Epithelial cell of esophagus (primary cell): ENCODE measurements at regions not wholly inside any gene's neighbourhood (a gene's known extent, or its start where the extent isn't known, plus 50 kb on each side); places are given as distances from the start of the nearest gene placed in this dataset.

Experiments used
- DNase-seq: peaks from one replicate; pipeline ENCODE4 v3.0.0; 2010; ENCODE audit warnings: low read depth
- H3K4me3 ChIP-seq: 2 replicates; pipeline ENCODE4 v1.5.1; 2011; ENCODE audit warnings: mild to moderate bottlenecking, low read length, control low read depth
- TF ChIP-seq, protein P1 (sequence below): IDR thresholded peaks from 2 replicates; pipeline ENCODE4 v1.5.1; 2011; ENCODE audit warnings: low read depth, mild to moderate bottlenecking, low read length, control low read depth, inconsistent platforms; ENCODE audit not compliant: insufficient read depth; ENCODE audit errors: missing control alignments

DNA sequence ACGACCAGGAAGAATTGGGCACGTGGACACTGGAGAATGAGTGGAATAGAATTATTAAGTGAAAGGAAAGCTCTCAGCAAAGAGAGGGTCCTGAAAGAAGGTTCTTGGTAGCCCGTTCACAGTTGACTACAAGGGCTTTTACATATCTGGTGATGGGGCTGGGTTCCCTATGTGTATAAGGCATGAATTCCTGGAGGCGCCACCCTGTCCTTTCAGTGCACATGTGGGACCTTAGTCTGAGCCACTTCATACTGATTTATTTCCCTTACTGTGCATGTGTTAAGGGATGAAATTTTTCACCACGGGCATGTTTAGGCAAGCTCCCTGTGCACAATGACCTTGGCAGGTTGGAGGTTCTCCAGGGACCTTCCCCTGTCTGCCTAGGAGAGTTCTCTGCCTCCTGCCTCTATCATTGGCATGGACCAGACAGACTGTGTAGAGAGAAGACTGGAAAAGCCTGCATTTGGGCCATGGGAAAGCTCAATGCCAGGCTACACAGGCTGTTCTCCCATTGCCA, 145.9 kb upstream of the ITGB1 start:
- peak; percentile 75 for DNase-seq
- TF ChIP-seq, protein P1, sequence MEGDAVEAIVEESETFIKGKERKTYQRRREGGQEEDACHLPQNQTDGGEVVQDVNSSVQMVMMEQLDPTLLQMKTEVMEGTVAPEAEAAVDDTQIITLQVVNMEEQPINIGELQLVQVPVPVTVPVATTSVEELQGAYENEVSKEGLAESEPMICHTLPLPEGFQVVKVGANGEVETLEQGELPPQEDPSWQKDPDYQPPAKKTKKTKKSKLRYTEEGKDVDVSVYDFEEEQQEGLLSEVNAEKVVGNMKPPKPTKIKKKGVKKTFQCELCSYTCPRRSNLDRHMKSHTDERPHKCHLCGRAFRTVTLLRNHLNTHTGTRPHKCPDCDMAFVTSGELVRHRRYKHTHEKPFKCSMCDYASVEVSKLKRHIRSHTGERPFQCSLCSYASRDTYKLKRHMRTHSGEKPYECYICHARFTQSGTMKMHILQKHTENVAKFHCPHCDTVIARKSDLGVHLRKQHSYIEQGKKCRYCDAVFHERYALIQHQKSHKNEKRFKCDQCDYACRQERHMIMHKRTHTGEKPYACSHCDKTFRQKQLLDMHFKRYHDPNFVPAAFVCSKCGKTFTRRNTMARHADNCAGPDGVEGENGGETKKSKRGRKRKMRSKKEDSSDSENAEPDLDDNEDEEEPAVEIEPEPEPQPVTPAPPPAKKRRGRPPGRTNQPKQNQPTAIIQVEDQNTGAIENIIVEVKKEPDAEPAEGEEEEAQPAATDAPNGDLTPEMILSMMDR: no peak
- H3K4me3 ChIP-seq: no peak overlapping the region

DNA sequence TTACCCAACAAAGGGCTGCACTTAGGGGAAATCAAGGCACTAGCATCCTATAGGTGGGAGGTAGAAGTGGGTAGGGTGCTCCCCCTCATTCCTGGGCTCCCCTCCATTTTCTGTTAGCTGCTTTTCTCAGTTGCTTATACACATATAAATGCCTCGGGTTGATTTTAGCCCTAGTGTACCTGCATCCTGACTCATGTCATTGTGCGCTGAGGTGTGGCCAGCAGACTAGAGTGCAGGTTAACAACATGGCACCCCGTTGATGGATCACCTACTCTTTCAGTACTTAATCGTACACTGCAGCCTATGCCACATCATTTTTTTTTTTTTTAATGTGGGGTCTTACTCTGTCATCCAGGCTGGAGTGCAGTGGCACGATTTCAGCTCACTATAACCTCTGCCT, 144.0 kb upstream of the ITGB1 start:
- DNase-seq: no peak
- TF ChIP-seq, protein P1: no peak
- no peak overlapping the region for H3K4me3 ChIP-seq

DNA sequence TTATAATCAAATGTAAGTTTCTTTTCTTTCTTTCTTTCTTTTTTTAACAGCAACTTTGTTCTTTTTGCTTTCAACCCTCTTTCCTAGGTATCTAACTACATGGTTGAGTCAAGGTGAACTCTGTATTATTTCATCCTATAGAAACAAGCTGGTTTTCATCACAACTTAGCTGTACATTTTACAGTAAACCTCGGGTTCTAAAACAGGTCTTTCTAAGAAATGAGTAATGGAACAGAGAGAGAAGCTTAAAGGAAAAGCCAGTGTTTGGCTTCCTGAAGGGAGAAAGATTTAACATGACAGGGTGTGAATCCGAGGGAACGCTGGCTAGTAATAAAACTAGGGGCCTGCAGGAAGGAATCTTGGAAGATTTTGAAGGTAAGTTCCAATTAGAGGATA, 143.4 kb upstream of the ITGB1 start:
- TF ChIP-seq, protein P1: no peak
- H3K4me3 ChIP-seq: no peak overlapping the region
- DNase-seq: no peak

DNA sequence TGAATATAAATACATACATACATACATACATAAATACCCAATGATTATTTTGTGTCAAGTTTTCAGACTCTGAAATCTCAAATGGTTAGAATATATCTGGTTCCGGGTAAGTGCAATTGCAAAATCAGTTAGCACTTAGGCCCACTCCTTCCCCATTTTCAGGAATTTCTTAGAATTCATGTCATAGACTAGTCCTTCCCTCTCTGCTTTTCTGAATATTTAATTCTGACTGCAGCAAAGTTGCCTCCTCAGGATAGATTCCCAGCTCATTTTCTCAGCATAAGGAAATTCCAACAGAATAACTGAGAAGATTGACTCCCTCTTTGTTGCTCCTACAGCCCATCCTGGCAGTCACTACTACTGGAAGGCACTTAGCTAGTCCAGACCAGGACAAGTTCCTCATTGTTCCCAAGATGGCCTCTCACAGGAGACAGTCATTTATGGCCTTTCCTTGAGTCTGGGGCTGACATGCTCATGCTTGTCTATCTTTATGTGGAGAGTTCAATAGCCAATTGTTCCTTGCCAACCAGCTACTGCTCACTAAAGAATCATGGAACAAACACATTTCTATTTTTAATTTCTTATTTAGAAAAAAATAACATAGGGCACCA, 142.9 kb upstream of the ITGB1 start:
- TF ChIP-seq, protein P1: no peak
- no peak overlapping the region for H3K4me3 ChIP-seq
- DNase-seq: peak; percentile 58

DNA sequence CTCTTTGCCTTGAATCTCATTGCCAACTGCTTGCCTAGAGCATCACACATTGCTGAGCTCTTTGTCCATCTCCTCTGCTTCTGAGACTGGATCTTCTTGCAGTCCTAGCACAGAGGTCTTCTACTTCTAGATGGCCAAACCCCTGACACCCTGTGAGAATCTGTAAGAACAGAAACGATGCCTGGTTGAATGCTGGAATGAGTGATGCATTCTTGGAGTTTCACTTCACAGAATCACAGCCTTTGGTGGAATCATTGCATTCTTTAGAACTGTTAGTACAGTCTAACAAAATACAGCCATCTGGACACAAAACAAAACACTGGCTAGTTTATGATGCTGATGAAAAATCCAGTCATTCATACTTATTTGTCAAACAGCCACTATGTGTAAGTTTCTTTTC, 141.7 kb upstream of the ITGB1 start:
- DNase-seq: no peak
- no peak overlapping the region for H3K4me3 ChIP-seq
- TF ChIP-seq, protein P1: no peak

DNA sequence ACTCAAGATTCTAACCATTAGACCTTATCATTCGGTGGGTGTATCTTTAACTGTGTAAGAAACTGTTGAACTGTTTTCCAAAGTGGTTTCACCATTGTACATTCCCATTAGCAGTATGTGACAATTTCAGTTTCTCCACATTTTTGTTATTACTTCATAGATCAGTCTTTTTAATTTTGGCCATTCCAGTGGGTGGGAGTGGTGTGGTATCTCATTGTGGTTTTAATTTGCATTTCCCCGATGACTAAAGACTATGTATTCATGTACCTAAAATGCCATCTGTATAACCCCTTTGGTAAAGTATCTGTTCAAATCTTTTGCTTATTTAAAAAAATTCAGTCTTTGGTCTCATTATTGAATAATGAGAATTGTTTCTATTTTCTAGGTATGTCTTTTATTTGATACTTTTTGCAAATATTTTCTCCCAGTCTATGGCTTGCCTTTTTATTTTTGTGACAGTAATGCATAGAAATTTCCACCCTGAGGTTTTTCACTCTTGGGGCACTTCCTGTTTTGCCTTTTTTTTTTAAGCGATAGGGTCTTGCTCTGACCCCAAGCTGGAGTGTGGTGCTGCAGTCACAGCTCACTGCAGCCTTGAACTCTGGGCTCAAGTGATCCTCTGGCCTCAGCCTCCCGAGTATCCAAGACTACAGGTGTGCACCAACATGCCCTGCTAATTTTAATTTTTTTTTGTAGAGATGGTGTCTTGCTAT, 141.1 kb upstream of the ITGB1 start:
- no peak overlapping the region for H3K4me3 ChIP-seq
- no peak for DNase-seq
- TF ChIP-seq, protein P1: no peak
